ENCODE measurements at regions not wholly inside any gene's neighbourhood (a gene's known extent, or its start where the extent isn't known, plus 50 kb on each side); places are given as distances from the start of the nearest gene placed in this dataset.

DNA sequence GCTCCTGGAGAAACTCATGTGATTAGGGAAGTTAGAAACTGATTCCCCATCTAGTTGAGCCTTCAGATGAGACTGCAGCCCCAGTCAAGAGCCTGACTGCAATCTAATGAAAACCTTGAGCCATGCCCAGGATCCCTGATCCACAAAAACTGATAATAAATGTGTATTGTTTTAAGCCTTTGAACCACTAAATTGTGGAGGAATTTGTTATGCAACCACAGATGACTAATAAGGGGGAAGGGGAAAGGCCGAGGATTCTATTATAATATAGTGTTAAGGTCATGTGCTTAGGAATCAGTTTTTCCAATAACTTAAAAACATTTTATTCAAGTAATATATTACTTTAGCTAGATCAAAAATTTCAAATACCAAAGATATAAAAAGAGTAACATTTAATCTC is 52.8 kb upstream of the USP25 start:
- H3K4me3 ChIP-seq (ENCODE audit: low read length), result no peak overlapping the region
- DNase-seq (ENCODE audit: low read depth), result no peak
- TF ChIP-seq, protein P1, sequence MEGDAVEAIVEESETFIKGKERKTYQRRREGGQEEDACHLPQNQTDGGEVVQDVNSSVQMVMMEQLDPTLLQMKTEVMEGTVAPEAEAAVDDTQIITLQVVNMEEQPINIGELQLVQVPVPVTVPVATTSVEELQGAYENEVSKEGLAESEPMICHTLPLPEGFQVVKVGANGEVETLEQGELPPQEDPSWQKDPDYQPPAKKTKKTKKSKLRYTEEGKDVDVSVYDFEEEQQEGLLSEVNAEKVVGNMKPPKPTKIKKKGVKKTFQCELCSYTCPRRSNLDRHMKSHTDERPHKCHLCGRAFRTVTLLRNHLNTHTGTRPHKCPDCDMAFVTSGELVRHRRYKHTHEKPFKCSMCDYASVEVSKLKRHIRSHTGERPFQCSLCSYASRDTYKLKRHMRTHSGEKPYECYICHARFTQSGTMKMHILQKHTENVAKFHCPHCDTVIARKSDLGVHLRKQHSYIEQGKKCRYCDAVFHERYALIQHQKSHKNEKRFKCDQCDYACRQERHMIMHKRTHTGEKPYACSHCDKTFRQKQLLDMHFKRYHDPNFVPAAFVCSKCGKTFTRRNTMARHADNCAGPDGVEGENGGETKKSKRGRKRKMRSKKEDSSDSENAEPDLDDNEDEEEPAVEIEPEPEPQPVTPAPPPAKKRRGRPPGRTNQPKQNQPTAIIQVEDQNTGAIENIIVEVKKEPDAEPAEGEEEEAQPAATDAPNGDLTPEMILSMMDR (conservative IDR thresholded peaks at IDR 0.05; ENCODE audit: low read length), result no peak

DNA sequence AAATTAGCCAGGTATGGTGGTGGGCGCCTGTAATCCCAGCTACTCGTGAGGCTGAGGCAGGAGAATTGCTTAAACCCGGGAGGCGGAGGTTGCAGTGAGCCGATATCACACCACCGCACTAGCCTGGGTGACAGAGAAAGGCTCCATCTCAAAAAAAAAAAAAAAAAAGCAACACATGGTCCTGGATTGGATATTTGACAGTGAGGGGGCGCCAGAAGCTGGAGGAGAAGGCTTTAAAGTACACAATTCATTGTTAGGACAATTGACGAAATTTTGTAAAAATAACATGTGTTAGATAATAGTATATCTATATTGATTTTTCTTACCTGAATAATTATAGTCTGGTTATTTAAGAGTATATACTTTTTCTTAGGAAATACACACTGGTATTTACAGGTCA is 50.2 kb upstream of the USP25 start:
- DNase-seq (ENCODE audit: low read depth), result no peak
- TF ChIP-seq, protein P1 (conservative IDR thresholded peaks at IDR 0.05; ENCODE audit: low read length), result no peak
- H3K4me3 ChIP-seq (ENCODE audit: low read length), result no peak overlapping the region
